Karpas-422 (cell line): ENCODE measurements at regions not wholly inside any gene's neighbourhood (a gene's known extent, or its start where the extent isn't known, plus 50 kb on each side); places are given as distances from the start of the nearest gene placed in this dataset.
"Not testable (repeated sequence)": the region's sequence is repeated elsewhere in the genome, so short reads cannot be mapped to it uniquely, and the experiment has no call there.

Source experiments
- DNase-seq: peaks from one replicate; pipeline ENCODE4 v3.0.0-alpha.2; 2015
- H2AFZ ChIP-seq: fragments of 200-600 bp; sonication (generic); 2 replicates; pipeline ENCODE4 v1.6.1; 2014; ENCODE audit warnings: antibody characterized with exemption, low read length, mixed read lengths
- H3K27ac ChIP-seq: fragments of 200-600 bp; sonication (generic); 2 replicates; pipeline ENCODE4 v1.5.1; 2014; ENCODE audit warnings: mild to moderate bottlenecking, low read length, moderate library complexity
- H3K27me3 ChIP-seq: fragments of 200-600 bp; sonication (generic); 2 replicates; pipeline ENCODE4 v1.6.1; 2014; ENCODE audit warnings: low read length, mixed read lengths
- H3K36me3 ChIP-seq: fragments of 200-600 bp; sonication (generic); 2 replicates; pipeline ENCODE4 v1.6.1; 2014; ENCODE audit warnings: low read length, mixed read lengths; ENCODE audit not compliant: insufficient read depth
- H3K4me1 ChIP-seq: fragments of 200-600 bp; sonication (generic); 2 replicates; pipeline ENCODE4 v1.6.1; 2014; ENCODE audit warnings: mild to moderate bottlenecking, low read length, mixed read lengths
- H3K4me2 ChIP-seq: fragments of 200-600 bp; sonication (generic); 2 replicates; pipeline ENCODE4 v1.6.1; 2014; ENCODE audit warnings: low read length, low read depth, mild to moderate bottlenecking; ENCODE audit not compliant: poor library complexity, severe bottlenecking
- H3K4me3 ChIP-seq: fragments of 200-600 bp; sonication (generic); 2 replicates; pipeline ENCODE4 v1.5.1; 2014; ENCODE audit warnings: mild to moderate bottlenecking, antibody characterized with exemption, low read length, mixed read lengths
- H3K79me2 ChIP-seq: fragments of 200-600 bp; sonication (generic); 2 replicates; pipeline ENCODE4 v1.6.1; 2014; ENCODE audit warnings: mild to moderate bottlenecking, low read length, mixed read lengths
- H3K9ac ChIP-seq: fragments of 200-600 bp; sonication (generic); 2 replicates; pipeline ENCODE4 v1.6.0; 2014; ENCODE audit warnings: low read length
- H3K9me2 ChIP-seq: fragments of 200-600 bp; sonication (generic), shearing (Covaris generic); replicated peaks from 2 replicates; pipeline ENCODE4 v1.6.0; 2014; ENCODE audit warnings: mild to moderate bottlenecking, low read length, moderate library complexity; ENCODE audit not compliant: insufficient read depth
- H3K9me3 ChIP-seq: fragments of 300-700, 200-600 bp; sonication (generic); 2 replicates; pipeline ENCODE4 v1.6.1; 2014; ENCODE audit warnings: low read length, mixed read lengths
- H4K20me1 ChIP-seq: fragments of 200-600 bp; sonication (generic); 2 replicates; pipeline ENCODE4 v1.6.1; 2014; ENCODE audit warnings: mild to moderate bottlenecking, antibody characterized with exemption, low read length, low read depth; ENCODE audit not compliant: insufficient read depth

DNA sequence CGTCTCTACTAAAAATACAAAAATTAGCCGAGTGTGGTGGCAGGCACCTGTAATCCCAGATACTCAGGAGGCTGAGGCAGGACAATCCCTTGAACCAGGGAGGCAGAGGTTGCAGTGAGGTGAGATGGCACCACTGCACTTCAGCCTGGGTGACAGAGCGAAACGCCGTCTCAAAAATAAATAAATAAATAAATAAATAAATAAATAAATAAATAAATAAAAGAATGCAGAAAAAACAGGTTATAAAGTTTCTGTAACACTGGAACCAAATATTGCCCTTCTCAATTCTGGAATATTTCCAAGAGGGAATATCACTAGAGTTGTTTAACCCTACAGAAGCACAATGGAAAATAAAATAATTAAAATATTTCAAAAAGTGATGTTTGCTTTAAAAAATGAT, 418.4 kb downstream of the ADAM29 start:
- DNase-seq, H3K79me2 ChIP-seq, H3K27me3 ChIP-seq, H3K36me3 ChIP-seq, H3K9ac ChIP-seq, H3K4me2 ChIP-seq, H3K9me3 ChIP-seq, H4K20me1 ChIP-seq, H3K4me3 ChIP-seq, H3K9me2 ChIP-seq, H3K27ac ChIP-seq, H3K4me1 ChIP-seq, H2AFZ ChIP-seq: not testable (repeated sequence)

DNA sequence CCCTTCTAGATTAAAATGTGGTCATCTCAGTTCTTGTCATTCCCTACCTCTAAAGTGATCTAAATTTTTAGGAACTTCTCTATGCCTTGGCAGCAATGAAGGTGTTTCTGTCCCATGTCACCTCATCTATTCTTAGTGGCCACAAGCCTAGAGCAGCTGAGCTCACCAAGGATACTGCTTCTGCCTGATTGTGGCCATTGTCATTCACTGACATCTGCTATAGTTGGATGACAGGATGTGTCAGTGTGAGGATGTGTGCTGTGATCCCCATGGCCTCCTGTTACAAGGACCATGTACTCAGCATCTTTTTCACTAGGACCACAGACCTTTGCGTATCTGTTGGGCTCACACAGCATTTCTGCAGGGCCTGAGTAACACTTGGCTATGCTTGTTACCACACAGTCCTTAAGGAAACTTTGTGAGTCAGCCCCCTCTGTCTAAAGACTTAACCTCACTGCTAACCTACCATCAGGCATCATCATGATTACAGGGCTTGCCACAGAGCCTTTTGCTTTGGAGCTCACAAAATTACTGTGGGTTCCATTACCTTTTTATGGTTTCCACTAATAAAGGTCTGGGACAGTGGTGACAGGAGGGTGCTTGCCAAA, 421.0 kb downstream of the ADAM29 start:
- no peaks in the 10 kb centered on the region for H3K79me2 ChIP-seq
- no peaks in the 10 kb centered on the region for H4K20me1 ChIP-seq
- H3K9me2 ChIP-seq: no peaks in the 10 kb centered on the region
- H3K9me3 ChIP-seq: no peaks in the 10 kb centered on the region
- no peak overlapping the region for H3K4me2 ChIP-seq
- no peak overlapping the region for H2AFZ ChIP-seq
- H3K27me3 ChIP-seq: no peaks in the 10 kb centered on the region
- H3K4me1 ChIP-seq: no peaks in the 10 kb centered on the region
- H3K4me3 ChIP-seq: no peak overlapping the region
- H3K27ac ChIP-seq: no peak overlapping the region
- H3K36me3 ChIP-seq: no peaks in the 10 kb centered on the region
- H3K9ac ChIP-seq: no peak overlapping the region
- no peak for DNase-seq

- Histone ChIP-seq H3K4me2 (no peak overlapping the region), H2AFZ (no peak overlapping the region), H3K9ac (no peak overlapping the region), H3K27me3 (no peaks in the 10 kb centered on the region), H3K4me1 (no peaks in the 10 kb centered on the region), H3K4me3 (no peak overlapping the region), H4K20me1 (no peaks in the 10 kb centered on the region), H3K36me3 (no peaks in the 10 kb centered on the region), H3K9me2 (no peaks in the 10 kb centered on the region), H3K9me3 (no peaks in the 10 kb centered on the region), H3K27ac (no peak overlapping the region), H3K79me2 (no peaks in the 10 kb centered on the region)
- DNase-seq: no peak
These were observed 423.1 kb downstream of the ADAM29 start for GRCh38 chr4:175341203-175341755.

DNA sequence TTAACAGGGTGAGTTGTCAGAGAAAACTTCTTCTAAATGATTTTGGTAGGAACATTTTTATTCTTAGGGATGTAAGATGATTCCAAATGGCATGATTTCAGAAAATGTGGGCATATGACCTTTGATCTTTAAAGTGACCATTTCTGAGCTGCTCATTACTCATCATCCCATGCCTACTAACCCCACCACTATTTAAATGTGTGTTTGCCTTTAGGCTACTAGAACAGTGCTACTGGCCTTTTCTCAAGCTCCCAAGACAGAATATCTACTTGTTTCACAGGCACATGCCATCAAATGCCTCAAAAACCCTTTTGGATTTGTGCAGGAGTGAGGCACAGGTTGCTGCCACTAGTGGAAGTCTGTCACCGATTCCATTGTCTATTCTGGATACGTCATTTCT, 428.2 kb downstream of the ADAM29 start:
- Histone ChIP-seq H3K27ac (no peak overlapping the region), H3K27me3 (no peaks in the 10 kb centered on the region), H4K20me1 (no peaks in the 10 kb centered on the region), H3K4me1 (no peaks in the 10 kb centered on the region), H3K4me3 (no peak overlapping the region), H3K79me2 (no peaks in the 10 kb centered on the region), H3K9me3 (no peaks in the 10 kb centered on the region), H3K9me2 (no peaks in the 10 kb centered on the region), H3K4me2 (no peak overlapping the region), H3K9ac (no peak overlapping the region), H3K36me3 (no peaks in the 10 kb centered on the region), H2AFZ (no peak overlapping the region)
- no peak for DNase-seq

GRCh38 chr4:175350246-175350645, 432.1 kb downstream of the ADAM29 start:
- no peaks in the 10 kb centered on the region for H3K27me3 ChIP-seq
- H3K9ac ChIP-seq: no peak overlapping the region
- H3K9me3 ChIP-seq: no peaks in the 10 kb centered on the region
- H3K36me3 ChIP-seq: no peaks in the 10 kb centered on the region
- no peaks in the 10 kb centered on the region for H3K4me1 ChIP-seq
- no peaks in the 10 kb centered on the region for H4K20me1 ChIP-seq
- no peak overlapping the region for H3K4me3 ChIP-seq
- no peak overlapping the region for H2AFZ ChIP-seq
- no peaks in the 10 kb centered on the region for H3K79me2 ChIP-seq
- no peak overlapping the region for H3K4me2 ChIP-seq
- H3K27ac ChIP-seq: no peak overlapping the region
- DNase-seq: no peak
- H3K9me2 ChIP-seq: no peaks in the 10 kb centered on the region

DNA sequence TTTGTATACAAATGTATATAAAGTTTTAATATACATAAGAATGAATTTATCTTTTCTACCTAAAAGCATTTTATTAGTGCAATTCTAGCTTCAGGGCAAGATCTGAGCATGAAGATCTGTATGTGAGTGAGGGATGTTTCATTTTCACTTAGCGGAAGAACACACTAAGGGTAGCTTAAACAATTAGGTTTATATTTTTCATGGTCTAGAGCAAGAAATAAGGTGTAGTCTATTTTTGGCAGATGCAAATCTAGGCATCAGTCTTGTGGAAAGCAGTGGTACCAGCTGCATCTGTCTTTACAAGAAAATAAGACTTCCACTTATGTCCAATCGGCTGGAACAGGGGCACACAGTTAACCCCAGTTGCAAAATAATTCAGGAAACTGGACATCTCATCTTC, 433.3 kb downstream of the ADAM29 start:
- Histone ChIP-seq H3K9me3 (no peaks in the 10 kb centered on the region), H4K20me1 (no peaks in the 10 kb centered on the region), H2AFZ (no peak overlapping the region), H3K79me2 (no peaks in the 10 kb centered on the region), H3K9me2 (no peaks in the 10 kb centered on the region), H3K4me3 (no peak overlapping the region), H3K4me2 (no peak overlapping the region), H3K9ac (no peak overlapping the region), H3K36me3 (no peaks in the 10 kb centered on the region), H3K27me3 (no peaks in the 10 kb centered on the region), H3K4me1 (no peaks in the 10 kb centered on the region), H3K27ac (no peak overlapping the region)
- no peak for DNase-seq

GRCh38 chr4:175369087-175369486, 443.0 kb downstream of the GPM6A start:
- no peaks in the 10 kb centered on the region for H3K36me3 ChIP-seq
- no peak overlapping the region for H3K4me2 ChIP-seq
- no peak overlapping the region for H3K4me3 ChIP-seq
- no peaks in the 10 kb centered on the region for H3K9me2 ChIP-seq
- no peaks in the 10 kb centered on the region for H3K9me3 ChIP-seq
- no peak overlapping the region for H3K27ac ChIP-seq
- H3K9ac ChIP-seq: no peak overlapping the region
- H2AFZ ChIP-seq: no peak overlapping the region
- no peak for DNase-seq
- no peaks in the 10 kb centered on the region for H3K27me3 ChIP-seq
- no peaks in the 10 kb centered on the region for H3K4me1 ChIP-seq
- H4K20me1 ChIP-seq: no peaks in the 10 kb centered on the region
- H3K79me2 ChIP-seq: no peaks in the 10 kb centered on the region

- H3K4me3 ChIP-seq: no peak overlapping the region
- H2AFZ ChIP-seq: no peak overlapping the region
- H3K9ac ChIP-seq: no peak overlapping the region
These were observed 441.0 kb downstream of the GPM6A start for GRCh38 chr4:175371091-175371490.

More at GRCh38 chr4:175371091-175371490, 441.0 kb downstream of the GPM6A start:
- Histone ChIP-seq H3K4me1 (no peaks in the 10 kb centered on the region), H3K4me2 (no peak overlapping the region), H4K20me1 (no peaks in the 10 kb centered on the region), H3K9me2 (no peaks in the 10 kb centered on the region), H3K9me3 (no peaks in the 10 kb centered on the region), H3K27ac (no peak overlapping the region), H3K27me3 (no peaks in the 10 kb centered on the region), H3K79me2 (no peaks in the 10 kb centered on the region), H3K36me3 (no peaks in the 10 kb centered on the region)
- DNase-seq: no peak
